Activated CD8-positive, alpha-beta memory T cell treated with anti-CD3 and anti-CD28 coated beads, Interleukin-2, amount 10 ng/mL, durations not matched to agents 7 days and 5 days (primary cell): ENCODE measurements at regions not wholly inside any gene's neighbourhood (a gene's known extent, or its start where the extent isn't known, plus 50 kb on each side); places are given as distances from the start of the nearest gene placed in this dataset.

Experiments used
- ATAC-seq: fragments of 150-1000 bp; cut with Tn5 transposase; one replicate; pipeline ENCODE4 v1.10.0; 2021; ENCODE audit warnings: moderate library complexity
- CTCF ChIA-PET: fragments of 350-600 bp; sonication (Branson Sonifier 250); formaldehyde crosslinking; loops from one replicate; lab custom pipeline; 2021; ENCODE audit warnings: antibody characterized with exemption; lab: Charles Lee
- DNase-seq: peaks from one replicate; pipeline ENCODE4 v3.0.0-alpha.2; 2020
- H3K27ac Mint-ChIP-seq: one replicate; pipeline ENCODE4 v1.8.0; 2021; ENCODE audit warnings: mild to moderate bottlenecking, mixed read lengths
- H3K27me3 Mint-ChIP-seq: one replicate; pipeline ENCODE4 v1.8.0; 2021; ENCODE audit warnings: mixed read lengths
- H3K36me3 Mint-ChIP-seq: one replicate; pipeline ENCODE4 v1.8.0; 2021; ENCODE audit warnings: mild to moderate bottlenecking, mixed read lengths
- H3K4me1 Mint-ChIP-seq: one replicate; pipeline ENCODE4 v1.8.0; 2021; ENCODE audit warnings: mixed read lengths
- H3K4me3 Mint-ChIP-seq: one replicate; pipeline ENCODE4 v1.8.0; 2021; ENCODE audit warnings: mild to moderate bottlenecking, moderate library complexity, mixed read lengths
- H3K9me3 Mint-ChIP-seq: one replicate; pipeline ENCODE4 v1.8.0; 2022; ENCODE audit warnings: low read depth, mixed read lengths

GRCh38 chr15:31870328-31871165 is 159.8 kb upstream of the CHRNA7 start, which contains the start of gene OTUD7A:
Gene OTUD7A, minus strand, starts transcription at chr15:31870673.
- CTCF ChIA-PET = no interaction called here
- H3K9me3 Mint-ChIP-seq = no peaks in the 10 kb centered on the region

DNA sequence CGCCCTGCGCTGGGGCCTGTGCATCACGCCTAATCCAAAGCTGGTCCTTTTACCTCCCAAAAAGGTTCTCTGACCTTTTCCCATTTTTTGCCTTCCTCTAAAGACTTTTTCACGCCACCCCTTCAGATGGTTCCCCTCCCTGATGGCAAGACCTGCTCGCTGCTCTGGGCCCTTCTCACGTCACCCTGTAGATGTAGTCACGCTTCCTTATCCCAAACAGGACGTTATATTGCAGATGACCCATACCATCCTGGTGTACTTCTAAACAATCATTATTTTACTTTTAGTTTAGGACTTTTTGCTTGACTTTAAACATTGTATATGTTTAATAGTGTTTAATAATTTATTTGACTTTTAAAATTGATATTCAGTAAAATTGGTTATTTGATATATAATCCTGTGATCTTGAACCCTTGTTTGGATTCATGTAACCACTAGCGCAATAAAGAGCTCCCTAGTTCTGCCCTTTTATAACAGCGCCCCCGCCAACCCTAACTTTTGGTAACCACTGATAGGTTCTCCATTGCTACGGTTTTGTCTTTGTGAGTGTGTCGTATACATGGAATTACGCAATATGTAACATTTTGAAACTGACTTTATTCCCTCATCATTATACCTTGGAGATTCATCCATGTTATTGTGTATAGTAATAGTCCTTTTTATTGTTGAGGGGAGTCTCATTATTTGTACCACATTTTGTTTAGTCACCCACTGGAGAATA is 159.0 kb upstream of the CHRNA7 start:
- Mint-ChIP-seq H3K36me3 (no peaks in the 10 kb centered on the region), H3K9me3 (no peaks in the 10 kb centered on the region), H3K4me3 (peak overlapping the region; percentile 90), H3K4me1 (peaks cover 10% of the 10 kb centered on the region), H3K27ac (peak overlapping the region; percentile 65), H3K27me3 (peaks cover 46% of the 10 kb centered on the region)
- no peak for DNase-seq
- ATAC-seq = no peak
- CTCF ChIA-PET = no interaction called here

More at GRCh38 chr15:31870328-31871165, 159.8 kb upstream of the CHRNA7 start, which contains the start of gene OTUD7A:
- Mint-ChIP-seq H3K4me1 (peaks cover 10% of the 10 kb centered on the region), H3K27ac (peak within 1 kb of the TSS; percentile 65), H3K4me3 (peak within 1 kb of the TSS; percentile 90), H3K36me3 (no peaks in the 10 kb centered on the region), H3K27me3 (peaks cover 48% of the 10 kb centered on the region)
- DNase-seq (peak; percentile 83), ATAC-seq (peak; percentile 94)

DNA sequence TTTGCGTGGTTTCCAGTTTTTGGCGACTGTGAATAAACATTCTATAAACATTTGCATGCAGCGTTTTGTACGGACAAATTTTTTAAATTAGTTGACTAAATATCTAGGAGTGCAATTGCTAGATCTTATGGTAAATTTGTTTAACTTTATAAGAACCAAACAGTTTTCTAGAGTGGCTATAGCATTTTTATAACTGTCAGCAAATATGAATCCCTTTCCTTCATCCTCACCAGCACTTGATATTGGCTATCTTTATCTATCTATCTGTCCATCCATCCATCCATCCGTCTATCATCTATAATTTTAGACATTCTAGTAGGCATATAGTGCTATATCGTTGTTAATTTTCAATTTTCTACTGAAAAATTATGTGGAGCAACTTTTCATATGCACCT is 158.4 kb upstream of the CHRNA7 start:
- Mint-ChIP-seq H3K4me3 (no peak overlapping the region), H3K27me3 (peaks cover 46% of the 10 kb centered on the region), H3K27ac (no peak overlapping the region), H3K4me1 (peaks cover 10% of the 10 kb centered on the region), H3K9me3 (no peaks in the 10 kb centered on the region), H3K36me3 (no peaks in the 10 kb centered on the region)
- DNase-seq (no peak), ATAC-seq (no peak)
- CTCF ChIA-PET = no interaction called here

- H3K27me3 Mint-ChIP-seq = peaks cover 24% of the 10 kb centered on the region
- H3K36me3 Mint-ChIP-seq = no peaks in the 10 kb centered on the region
- no peaks in the 10 kb centered on the region for H3K9me3 Mint-ChIP-seq
- ATAC-seq (no peak), DNase-seq (no peak)
- H3K27ac Mint-ChIP-seq = no peak overlapping the region
- CTCF ChIA-PET = no interaction called here
- no peak overlapping the region for H3K4me3 Mint-ChIP-seq
- H3K4me1 Mint-ChIP-seq = no peaks in the 10 kb centered on the region
Observed at GRCh38 chr15:31887246-31887645, 143.1 kb upstream of the CHRNA7 start.

GRCh38 chr15:31892513-31892912 is 137.8 kb upstream of the CHRNA7 start:
- CTCF ChIA-PET = no interaction called here
- Mint-ChIP-seq H3K27me3 (peaks cover 19% of the 10 kb centered on the region), H3K9me3 (peaks cover 2% of the 10 kb centered on the region)

GRCh38 chr15:31893780-31894179 is 136.5 kb upstream of the CHRNA7 start:
- DNase-seq (no peak), ATAC-seq (no peak)
- Mint-ChIP-seq H3K27ac (no peak overlapping the region), H3K9me3 (peaks cover 6% of the 10 kb centered on the region), H3K4me1 (no peaks in the 10 kb centered on the region), H3K36me3 (peaks cover 2% of the 10 kb centered on the region), H3K4me3 (no peak overlapping the region), H3K27me3 (peaks cover 11% of the 10 kb centered on the region)
- CTCF ChIA-PET = no interaction called here

More at GRCh38 chr15:31892513-31892912, 137.8 kb upstream of the CHRNA7 start:
- Mint-ChIP-seq H3K27ac (no peak overlapping the region), H3K4me1 (no peaks in the 10 kb centered on the region), H3K4me3 (no peak overlapping the region), H3K36me3 (no peaks in the 10 kb centered on the region)
- DNase-seq = no peak
- no peak for ATAC-seq

GRCh38 chr15:31897746-31898145 is 132.6 kb upstream of the CHRNA7 start:
- ATAC-seq = no peak

DNA sequence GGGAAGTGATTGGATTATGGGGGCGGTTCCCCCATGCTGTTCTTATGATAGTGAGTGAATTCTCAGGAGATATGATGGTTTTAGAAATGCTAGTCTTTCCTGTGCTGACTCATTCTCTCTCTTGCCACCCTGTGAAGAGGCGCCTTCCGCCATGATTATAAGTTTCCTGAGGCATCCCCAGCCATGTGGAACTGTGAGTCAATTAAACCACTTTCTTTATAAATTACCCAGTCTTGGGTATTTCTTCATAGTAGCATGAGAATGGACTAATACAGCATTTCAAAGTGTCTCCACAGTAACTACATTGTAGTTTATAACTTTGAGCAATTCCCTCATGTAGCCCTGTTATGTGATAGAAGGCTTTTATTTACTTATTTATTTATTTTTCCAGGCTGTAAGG is 128.8 kb upstream of the CHRNA7 start:
- no peak for ATAC-seq
- CTCF ChIA-PET = no interaction called here
- no peak overlapping the region for H3K27ac Mint-ChIP-seq

More at GRCh38 chr15:31897746-31898145, 132.6 kb upstream of the CHRNA7 start:
- Mint-ChIP-seq H3K9me3 (peaks cover 6% of the 10 kb centered on the region), H3K27me3 (no peaks in the 10 kb centered on the region), H3K4me3 (no peak overlapping the region), H3K27ac (no peak overlapping the region), H3K36me3 (peaks cover 2% of the 10 kb centered on the region), H3K4me1 (no peaks in the 10 kb centered on the region)
- no peak for DNase-seq
- CTCF ChIA-PET = no interaction called here

GRCh38 chr15:31905054-31905453 is 125.3 kb upstream of the CHRNA7 start:
- Mint-ChIP-seq H3K27ac (no peak overlapping the region), H3K36me3 (no peaks in the 10 kb centered on the region), H3K9me3 (no peaks in the 10 kb centered on the region), H3K4me3 (no peak overlapping the region), H3K27me3 (peaks cover 6% of the 10 kb centered on the region), H3K4me1 (no peaks in the 10 kb centered on the region)
- DNase-seq (no peak), ATAC-seq (no peak)
- CTCF ChIA-PET = no interaction called here

More for the DNA sequence above, 128.8 kb upstream of the CHRNA7 start:
- no peaks in the 10 kb centered on the region for H3K4me1 Mint-ChIP-seq
- H3K9me3 Mint-ChIP-seq = peaks cover 6% of the 10 kb centered on the region
- DNase-seq = no peak
- H3K27me3 Mint-ChIP-seq = peaks cover 6% of the 10 kb centered on the region
- peaks cover 2% of the 10 kb centered on the region for H3K36me3 Mint-ChIP-seq
- no peak overlapping the region for H3K4me3 Mint-ChIP-seq

GRCh38 chr15:31925541-31925940 is 104.8 kb upstream of the CHRNA7 start:
- Mint-ChIP-seq H3K27ac (no peak overlapping the region), H3K27me3 (peaks cover 2% of the 10 kb centered on the region), H3K9me3 (peaks cover 5% of the 10 kb centered on the region), H3K36me3 (no peaks in the 10 kb centered on the region), H3K4me3 (no peak overlapping the region), H3K4me1 (no peaks in the 10 kb centered on the region)
- CTCF ChIA-PET = no interaction called here
- DNase-seq (no peak), ATAC-seq (no peak)

DNA sequence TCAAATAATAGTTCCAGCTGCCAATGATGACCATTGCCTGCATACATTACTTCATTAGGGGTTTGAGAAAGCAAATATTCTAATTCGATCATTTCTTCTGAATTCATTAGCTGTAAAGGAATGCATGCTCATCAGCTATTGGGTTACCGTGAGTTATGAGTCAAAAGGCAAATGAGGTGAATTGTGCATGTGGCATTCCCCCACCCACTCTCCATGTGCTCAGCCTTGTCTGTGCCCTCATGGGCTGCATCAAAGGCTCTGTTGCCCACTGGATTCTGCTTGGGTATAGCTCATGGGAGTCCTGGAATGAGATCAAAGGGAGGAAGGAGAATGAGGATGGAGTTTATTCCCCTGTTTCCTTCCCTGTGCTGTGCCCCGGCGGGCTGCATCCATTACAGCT is 99.3 kb upstream of the CHRNA7 start:
- Mint-ChIP-seq H3K4me1 (no peaks in the 10 kb centered on the region), H3K27me3 (peaks cover 7% of the 10 kb centered on the region), H3K27ac (no peak overlapping the region), H3K36me3 (no peaks in the 10 kb centered on the region), H3K9me3 (no peaks in the 10 kb centered on the region), H3K4me3 (no peak overlapping the region)
- ATAC-seq = no peak
- CTCF ChIA-PET = no interaction called here
- DNase-seq = no peak

- DNase-seq = no peak
- ATAC-seq = no peak
- Mint-ChIP-seq H3K27ac (no peak overlapping the region), H3K36me3 (no peaks in the 10 kb centered on the region), H3K27me3 (peaks cover 7% of the 10 kb centered on the region), H3K4me3 (no peak overlapping the region), H3K9me3 (no peaks in the 10 kb centered on the region), H3K4me1 (no peaks in the 10 kb centered on the region)
- CTCF ChIA-PET = no interaction called here
Observed at GRCh38 chr15:31932576-31932975, 97.7 kb upstream of the CHRNA7 start.

GRCh38 chr15:31934821-31935220 is 95.5 kb upstream of the CHRNA7 start:
- Mint-ChIP-seq H3K36me3 (no peaks in the 10 kb centered on the region), H3K4me3 (no peak overlapping the region), H3K27me3 (peaks cover 10% of the 10 kb centered on the region), H3K4me1 (no peaks in the 10 kb centered on the region), H3K9me3 (no peaks in the 10 kb centered on the region), H3K27ac (no peak overlapping the region)
- ATAC-seq = no peak
- no peak for DNase-seq
- CTCF ChIA-PET = no interaction called here

DNA sequence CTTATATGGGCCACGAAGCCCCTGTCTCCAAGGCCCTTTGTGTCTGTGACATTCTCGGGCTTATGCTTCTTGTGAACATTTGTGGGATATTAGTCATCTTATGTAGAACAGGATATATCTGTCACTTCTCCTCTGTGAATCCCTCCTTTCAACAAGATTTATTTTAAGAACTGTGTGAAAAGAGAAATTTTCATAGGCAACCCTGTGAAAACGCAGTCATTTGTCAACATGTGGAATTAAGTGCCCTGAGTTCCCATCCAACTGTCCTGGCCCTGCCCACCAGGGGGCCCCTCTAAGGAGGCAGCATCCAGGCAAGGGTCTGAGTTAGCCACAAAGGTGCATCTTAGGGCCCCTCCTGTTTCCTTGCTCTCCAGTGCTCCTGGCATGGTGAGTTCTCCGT is 76.8 kb upstream of the CHRNA7 start:
- H3K27ac Mint-ChIP-seq = no peak overlapping the region
- H3K9me3 Mint-ChIP-seq = peaks cover 2% of the 10 kb centered on the region
- H3K27me3 Mint-ChIP-seq = peaks cover 7% of the 10 kb centered on the region
- no peaks in the 10 kb centered on the region for H3K36me3 Mint-ChIP-seq
- no peak overlapping the region for H3K4me3 Mint-ChIP-seq
- no peak for ATAC-seq
- CTCF ChIA-PET = interaction anchor here (1.3 kb wide), 1 partner anchor 24 kb away, joined by 4 read pairs; no protein-coding TSS in a partner anchor
- no peak for DNase-seq
- H3K4me1 Mint-ChIP-seq = no peaks in the 10 kb centered on the region
